ENCODE measurements at regions not wholly inside any gene's neighbourhood (a gene's known extent, or its start where the extent isn't known, plus 50 kb on each side); places are given as distances from the start of the nearest gene placed in this dataset.

DNA sequence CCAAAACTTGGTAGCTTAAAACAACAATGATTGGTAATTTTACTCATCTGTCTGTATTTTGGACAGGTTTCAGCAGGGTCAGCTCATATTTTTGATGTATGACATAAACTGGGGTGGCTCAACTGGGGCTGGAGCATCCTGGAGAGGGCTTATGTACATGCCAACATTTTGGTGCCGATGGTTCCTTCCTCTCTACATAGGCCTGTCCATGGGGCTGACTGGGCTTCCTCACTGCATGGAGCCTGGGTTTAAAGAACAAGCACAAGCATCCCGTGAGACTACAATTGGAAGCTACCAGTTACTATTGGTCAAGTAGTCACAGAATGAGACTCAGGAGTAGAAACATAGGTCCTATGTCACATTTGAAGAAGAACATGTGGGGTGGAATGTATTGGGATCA is 95.0 kb downstream of the DDX1 start:
- Histone ChIP-seq H3K36me3 (ENCODE audit: insufficient read depth, low read length) (no peaks in the 10 kb centered on the region), H3K4me1 (ENCODE audit: insufficient read depth, low read length) (no peaks in the 10 kb centered on the region), H3K79me2 (ENCODE audit: insufficient read depth, low read length) (no peaks in the 10 kb centered on the region), H2AFZ (ENCODE audit: low read length) (no peak overlapping the region), H3K27me3 (ENCODE audit: insufficient read depth, low read length) (no peaks in the 10 kb centered on the region), H3K4me2 (ENCODE audit: insufficient read depth, low read length) (no peak overlapping the region), H3K4me3 (ENCODE audit: insufficient read depth, low read length) (no peak overlapping the region), H3K27ac (ENCODE audit: low read depth, low read length) (no peak overlapping the region), H3K9me3 (ENCODE audit: low read depth, low read length) (no peaks in the 10 kb centered on the region), H4K20me1 (ENCODE audit: insufficient read depth, low read length) (no peaks in the 10 kb centered on the region)
- no peak for DNase-seq (ENCODE audit: insufficient read length, low spot score, missing footprints)
- no peak for TF ChIP-seq CTCF (IDR thresholded peaks at IDR 0.05; ENCODE audit: extremely low read depth, low read depth, low read length)

- Histone ChIP-seq H2AFZ (ENCODE audit: low read length) (no peak overlapping the region), H3K79me2 (ENCODE audit: insufficient read depth, low read length) (no peaks in the 10 kb centered on the region), H3K4me1 (ENCODE audit: insufficient read depth, low read length) (no peaks in the 10 kb centered on the region), H3K27ac (ENCODE audit: low read depth, low read length) (no peak overlapping the region), H3K9me3 (ENCODE audit: low read depth, low read length) (no peaks in the 10 kb centered on the region), H3K4me3 (ENCODE audit: insufficient read depth, low read length) (no peak overlapping the region), H3K27me3 (ENCODE audit: insufficient read depth, low read length) (no peaks in the 10 kb centered on the region), H4K20me1 (ENCODE audit: insufficient read depth, low read length) (no peaks in the 10 kb centered on the region), H3K36me3 (ENCODE audit: insufficient read depth, low read length) (no peaks in the 10 kb centered on the region), H3K4me2 (ENCODE audit: insufficient read depth, low read length) (no peak overlapping the region)
- no peak for TF ChIP-seq CTCF (IDR thresholded peaks at IDR 0.05; ENCODE audit: extremely low read depth, low read depth, low read length)
- no peak for DNase-seq (ENCODE audit: insufficient read length, low spot score, missing footprints)
These were observed 95.6 kb downstream of the DDX1 start for GRCh38 chr2:15687243-15687642.

DNA sequence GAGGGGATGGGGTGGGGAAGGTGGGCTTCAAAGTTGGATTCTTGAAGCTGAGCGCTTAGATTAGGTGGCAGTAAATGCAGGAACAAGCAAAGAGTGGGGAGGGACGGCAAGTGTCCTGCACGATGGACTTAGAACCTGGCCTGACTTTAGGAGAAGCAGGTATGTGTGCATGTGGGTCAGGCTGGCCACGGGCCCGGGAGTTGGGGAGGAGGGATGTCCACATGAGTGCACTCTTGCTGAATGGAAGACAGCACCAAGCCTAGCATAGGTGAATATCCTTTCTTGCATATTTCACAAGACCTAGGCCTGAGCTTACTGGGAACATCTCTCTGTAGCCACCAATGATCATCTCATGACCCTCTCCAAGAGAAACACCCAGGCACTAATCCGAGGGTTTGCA is 96.1 kb downstream of the DDX1 start:
- Histone ChIP-seq H3K4me1 (ENCODE audit: insufficient read depth, low read length) (no peaks in the 10 kb centered on the region), H3K27ac (ENCODE audit: low read depth, low read length) (no peak overlapping the region), H2AFZ (ENCODE audit: low read length) (no peak overlapping the region), H3K79me2 (ENCODE audit: insufficient read depth, low read length) (no peaks in the 10 kb centered on the region), H3K36me3 (ENCODE audit: insufficient read depth, low read length) (no peaks in the 10 kb centered on the region), H3K4me3 (ENCODE audit: insufficient read depth, low read length) (no peak overlapping the region), H3K27me3 (ENCODE audit: insufficient read depth, low read length) (no peaks in the 10 kb centered on the region), H3K4me2 (ENCODE audit: insufficient read depth, low read length) (no peak overlapping the region), H3K9me3 (ENCODE audit: low read depth, low read length) (no peaks in the 10 kb centered on the region), H4K20me1 (ENCODE audit: insufficient read depth, low read length) (no peaks in the 10 kb centered on the region)
- TF ChIP-seq CTCF (IDR thresholded peaks at IDR 0.05; ENCODE audit: extremely low read depth, low read depth, low read length) = no peak
- DNase-seq (ENCODE audit: insufficient read length, low spot score, missing footprints) = no peak

DNA sequence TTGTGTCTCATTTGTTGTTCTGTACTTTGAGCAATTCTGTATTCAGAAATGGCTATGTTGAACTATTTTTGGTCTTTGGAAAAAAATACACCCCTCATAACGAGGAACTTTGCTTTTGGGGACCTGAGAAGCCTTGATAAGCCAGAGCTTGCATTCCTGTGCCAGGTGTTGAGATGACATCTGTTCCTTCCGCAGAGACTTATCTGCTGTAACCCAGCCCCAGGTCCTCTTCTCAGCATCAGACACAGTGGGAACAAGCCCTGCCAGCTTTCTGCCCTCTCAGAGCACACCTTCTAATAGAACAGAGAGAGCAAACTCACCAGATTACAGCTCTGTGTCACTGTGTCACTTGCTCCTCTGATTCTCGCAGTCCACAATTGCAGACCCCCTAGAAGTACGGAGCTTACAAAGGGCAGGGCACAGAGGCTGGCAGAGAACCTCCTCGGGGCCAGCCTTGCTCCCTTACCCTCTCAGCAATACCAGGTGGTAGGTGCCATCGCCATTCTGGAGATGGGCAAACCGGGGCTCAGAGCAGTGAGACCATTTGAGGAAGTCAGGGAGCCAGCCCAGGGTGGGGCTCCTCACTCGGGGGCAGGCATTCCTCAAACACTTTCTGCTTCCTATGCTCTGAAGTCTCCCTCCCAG is 97.4 kb downstream of the DDX1 start:
- H2AFZ ChIP-seq (ENCODE audit: low read length) = no peak overlapping the region
- H4K20me1 ChIP-seq (ENCODE audit: insufficient read depth, low read length) = no peaks in the 10 kb centered on the region
- TF ChIP-seq CTCF (IDR thresholded peaks at IDR 0.05; ENCODE audit: extremely low read depth, low read depth, low read length) = no peak
- no peaks in the 10 kb centered on the region for H3K79me2 ChIP-seq (ENCODE audit: insufficient read depth, low read length)
- no peak overlapping the region for H3K4me2 ChIP-seq (ENCODE audit: insufficient read depth, low read length)
- no peak overlapping the region for H3K4me3 ChIP-seq (ENCODE audit: insufficient read depth, low read length)
- H3K9me3 ChIP-seq (ENCODE audit: low read depth, low read length) = no peaks in the 10 kb centered on the region
- DNase-seq (ENCODE audit: insufficient read length, low spot score, missing footprints) = no peak
- H3K27ac ChIP-seq (ENCODE audit: low read depth, low read length) = no peak overlapping the region
- no peaks in the 10 kb centered on the region for H3K36me3 ChIP-seq (ENCODE audit: insufficient read depth, low read length)
- no peaks in the 10 kb centered on the region for H3K27me3 ChIP-seq (ENCODE audit: insufficient read depth, low read length)
- H3K4me1 ChIP-seq (ENCODE audit: insufficient read depth, low read length) = no peaks in the 10 kb centered on the region

All from osteoblast (primary cell).